ENCODE measurements at regions not wholly inside any gene's neighbourhood (a gene's known extent, or its start where the extent isn't known, plus 50 kb on each side); places are given as distances from the start of the nearest gene placed in this dataset.

DNA sequence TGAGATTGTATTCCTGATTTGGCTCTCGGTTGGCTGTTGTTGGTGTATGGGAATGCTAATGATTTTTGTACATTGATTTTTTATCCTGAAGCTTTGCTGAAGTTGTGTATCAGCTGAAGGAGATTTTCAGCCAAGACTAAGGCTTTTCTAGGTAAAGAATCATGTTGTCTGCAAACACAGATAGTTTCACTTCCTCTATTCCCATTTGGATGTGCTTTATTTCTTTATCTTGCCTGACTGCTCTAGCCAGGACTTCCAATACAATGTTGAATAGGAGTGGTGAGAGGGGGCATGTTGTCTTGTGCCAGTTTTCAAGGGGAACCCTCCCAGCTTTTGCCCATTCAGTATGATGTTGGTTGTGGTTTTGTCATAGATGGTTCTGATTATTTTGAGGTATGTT is 90.4 kb downstream of the CYP26B1 start:
- H3K4me3 ChIP-seq (IDR thresholded peaks at IDR 0.05; ENCODE audit: insufficient read depth, low read depth, low read length): no peak overlapping the region
- H3K79me2 ChIP-seq (ENCODE audit: insufficient read depth, low read depth): no peaks in the 10 kb centered on the region
- TF ChIP-seq, protein P1, sequence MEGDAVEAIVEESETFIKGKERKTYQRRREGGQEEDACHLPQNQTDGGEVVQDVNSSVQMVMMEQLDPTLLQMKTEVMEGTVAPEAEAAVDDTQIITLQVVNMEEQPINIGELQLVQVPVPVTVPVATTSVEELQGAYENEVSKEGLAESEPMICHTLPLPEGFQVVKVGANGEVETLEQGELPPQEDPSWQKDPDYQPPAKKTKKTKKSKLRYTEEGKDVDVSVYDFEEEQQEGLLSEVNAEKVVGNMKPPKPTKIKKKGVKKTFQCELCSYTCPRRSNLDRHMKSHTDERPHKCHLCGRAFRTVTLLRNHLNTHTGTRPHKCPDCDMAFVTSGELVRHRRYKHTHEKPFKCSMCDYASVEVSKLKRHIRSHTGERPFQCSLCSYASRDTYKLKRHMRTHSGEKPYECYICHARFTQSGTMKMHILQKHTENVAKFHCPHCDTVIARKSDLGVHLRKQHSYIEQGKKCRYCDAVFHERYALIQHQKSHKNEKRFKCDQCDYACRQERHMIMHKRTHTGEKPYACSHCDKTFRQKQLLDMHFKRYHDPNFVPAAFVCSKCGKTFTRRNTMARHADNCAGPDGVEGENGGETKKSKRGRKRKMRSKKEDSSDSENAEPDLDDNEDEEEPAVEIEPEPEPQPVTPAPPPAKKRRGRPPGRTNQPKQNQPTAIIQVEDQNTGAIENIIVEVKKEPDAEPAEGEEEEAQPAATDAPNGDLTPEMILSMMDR (conservative IDR thresholded peaks at IDR 0.05; ENCODE audit: low read depth, low read length): no peak
- no peak overlapping the region for H3K27ac ChIP-seq
- no peaks in the 10 kb centered on the region for H3K27me3 ChIP-seq (ENCODE audit: insufficient read depth, low read depth)
- H3K9ac ChIP-seq: no peak overlapping the region
- no peaks in the 10 kb centered on the region for H4K20me1 ChIP-seq (ENCODE audit: insufficient read depth)
- H3K4me1 ChIP-seq (ENCODE audit: low read depth, poor library complexity, severe bottlenecking): no peaks in the 10 kb centered on the region
- no peaks in the 10 kb centered on the region for H3K36me3 ChIP-seq (ENCODE audit: insufficient read depth)
- no peak overlapping the region for H2AFZ ChIP-seq (ENCODE audit: low read depth)
- no peak overlapping the region for H3K4me2 ChIP-seq

DNA sequence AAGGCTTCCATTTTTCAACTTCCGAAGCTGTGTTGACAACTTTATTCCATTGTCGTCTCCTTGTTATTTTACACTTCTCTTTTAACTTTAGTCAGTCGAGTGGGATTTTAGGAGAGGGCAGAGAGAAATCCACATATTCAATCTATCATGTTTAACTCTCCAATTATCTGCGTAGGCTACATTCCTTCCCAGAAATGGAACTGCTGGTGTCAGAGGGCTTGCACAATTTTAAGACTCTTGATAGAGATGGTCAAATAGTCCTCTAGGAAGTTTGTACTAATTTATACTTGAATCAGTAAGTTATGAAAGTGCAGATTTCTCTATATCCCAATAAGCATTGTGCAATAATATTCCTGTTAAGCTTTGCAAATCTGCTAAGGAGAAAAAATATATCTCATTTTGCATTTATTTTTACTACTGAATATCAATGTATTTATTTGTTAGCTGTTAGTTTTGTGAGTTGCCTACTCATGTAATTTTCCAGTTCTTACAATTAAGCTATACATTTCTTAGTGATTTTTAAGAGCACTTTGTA is 95.6 kb downstream of the CYP26B1 start:
- H3K27ac ChIP-seq: no peak overlapping the region
- TF ChIP-seq, protein P1 (conservative IDR thresholded peaks at IDR 0.05; ENCODE audit: low read depth, low read length): no peak
- no peak overlapping the region for H3K4me2 ChIP-seq
- H4K20me1 ChIP-seq (ENCODE audit: insufficient read depth): no peaks in the 10 kb centered on the region
- H3K27me3 ChIP-seq (ENCODE audit: insufficient read depth, low read depth): no peaks in the 10 kb centered on the region
- H3K4me1 ChIP-seq (ENCODE audit: low read depth, poor library complexity, severe bottlenecking): no peaks in the 10 kb centered on the region
- H3K4me3 ChIP-seq (IDR thresholded peaks at IDR 0.05; ENCODE audit: insufficient read depth, low read depth, low read length): no peak overlapping the region
- no peak overlapping the region for H3K9ac ChIP-seq
- no peak overlapping the region for H2AFZ ChIP-seq (ENCODE audit: low read depth)
- H3K79me2 ChIP-seq (ENCODE audit: insufficient read depth, low read depth): no peaks in the 10 kb centered on the region
- H3K36me3 ChIP-seq (ENCODE audit: insufficient read depth): no peaks in the 10 kb centered on the region

DNA sequence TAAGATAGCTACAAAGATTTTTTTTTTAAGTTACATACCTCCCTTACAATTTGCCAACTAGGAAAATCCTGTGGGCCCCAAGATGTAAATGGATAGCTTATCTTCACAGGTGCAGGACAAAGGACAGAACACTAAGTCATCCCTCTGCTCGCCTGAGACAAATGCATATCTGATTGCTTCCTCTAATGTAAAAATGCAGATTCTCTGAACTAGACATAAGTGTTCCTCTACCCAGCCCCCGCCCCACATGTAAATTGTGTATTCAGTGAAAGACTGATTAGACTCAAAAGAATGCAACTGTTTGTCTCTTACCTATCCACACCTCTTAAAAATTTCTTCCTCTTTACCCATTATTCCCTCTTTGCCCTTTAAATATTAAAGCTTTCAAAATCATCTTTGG is 96.5 kb downstream of the CYP26B1 start:
- Histone ChIP-seq H3K27me3 (ENCODE audit: insufficient read depth, low read depth) (no peaks in the 10 kb centered on the region), H3K4me1 (ENCODE audit: low read depth, poor library complexity, severe bottlenecking) (no peaks in the 10 kb centered on the region), H4K20me1 (ENCODE audit: insufficient read depth) (no peaks in the 10 kb centered on the region), H3K27ac (no peak overlapping the region), H2AFZ (ENCODE audit: low read depth) (no peak overlapping the region), H3K79me2 (ENCODE audit: insufficient read depth, low read depth) (no peaks in the 10 kb centered on the region), H3K4me2 (no peak overlapping the region), H3K9ac (no peak overlapping the region), H3K4me3 (IDR thresholded peaks at IDR 0.05; ENCODE audit: insufficient read depth, low read depth, low read length) (no peak overlapping the region), H3K36me3 (ENCODE audit: insufficient read depth) (no peaks in the 10 kb centered on the region)
- TF ChIP-seq, protein P1 (conservative IDR thresholded peaks at IDR 0.05; ENCODE audit: low read depth, low read length): no peak

DNA sequence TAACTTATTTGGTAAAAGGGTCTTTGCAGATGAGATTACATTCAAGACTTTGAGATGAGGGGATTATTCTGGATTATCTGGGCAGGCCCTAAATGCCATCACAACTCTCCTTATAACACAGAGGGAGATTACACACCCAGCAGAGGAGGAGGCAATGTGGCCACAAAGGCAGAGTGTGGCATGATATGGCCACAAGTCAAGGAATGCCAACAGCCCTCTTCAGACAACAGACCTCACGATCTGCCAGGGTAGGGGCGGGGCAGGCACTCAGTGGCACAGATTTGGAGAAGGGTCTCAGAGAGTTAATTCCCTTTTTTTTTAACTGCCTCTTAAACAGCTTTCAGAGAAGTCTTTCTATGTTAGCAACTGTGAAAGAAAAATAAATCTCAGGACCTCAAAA is 96.9 kb downstream of the CYP26B1 start:
- Histone ChIP-seq H2AFZ (ENCODE audit: low read depth) (no peak overlapping the region), H3K36me3 (ENCODE audit: insufficient read depth) (no peaks in the 10 kb centered on the region), H3K27me3 (ENCODE audit: insufficient read depth, low read depth) (no peaks in the 10 kb centered on the region), H3K4me3 (IDR thresholded peaks at IDR 0.05; ENCODE audit: insufficient read depth, low read depth, low read length) (no peak overlapping the region), H3K27ac (no peak overlapping the region), H3K79me2 (ENCODE audit: insufficient read depth, low read depth) (no peaks in the 10 kb centered on the region), H4K20me1 (ENCODE audit: insufficient read depth) (no peaks in the 10 kb centered on the region), H3K4me2 (no peak overlapping the region), H3K9ac (no peak overlapping the region), H3K4me1 (ENCODE audit: low read depth, poor library complexity, severe bottlenecking) (no peaks in the 10 kb centered on the region)
- TF ChIP-seq, protein P1 (conservative IDR thresholded peaks at IDR 0.05; ENCODE audit: low read depth, low read length): no peak
